Right atrium auricular region (tissue), 2 donors: ENCODE measurements at regions not wholly inside any gene's neighbourhood (a gene's known extent, or its start where the extent isn't known, plus 50 kb on each side); places are given as distances from the start of the nearest gene placed in this dataset.

Source experiments
- DNase-seq: peaks from one replicate; pipeline ENCODE4 v3.0.0-alpha.2; 2019; ENCODE audit warnings: low spot score
- H3K27ac ChIP-seq, 2 donors: fragments of 200-600 bp; sonication (generic); 1 replicate in 1 of 2; 2 replicates in 1 of 2; pipeline ENCODE4 v1.5.1; 2016 to 2019
- H3K27me3 ChIP-seq, 2 donors: fragments of 200-600 bp; sonication (generic); one replicate each; pipeline versions ENCODE4 v1.5.1 to v1.6.0; 2017 to 2019
- H3K36me3 ChIP-seq: fragments of 200-600 bp; sonication (generic); one replicate; pipeline ENCODE4 v1.5.1; 2016
- H3K4me1 ChIP-seq, 2 donors: fragments of 200-600 bp; sonication (generic); one replicate each; pipeline versions ENCODE4 v1.5.1 to v1.6.0; 2017 to 2019
- H3K4me3 ChIP-seq, 2 donors: fragments of 200-600 bp; sonication (generic); 1 replicate in 1 of 2; 2 replicates in 1 of 2; pipeline ENCODE4 v1.5.1; 2017 to 2019; ENCODE audit warnings: mild to moderate bottlenecking in 1 of 2, moderate library complexity in 1 of 2
- H3K9me3 ChIP-seq, 2 donors: fragments of 200-600 bp; sonication (generic); one replicate each; pipeline ENCODE4 v1.5.1; 2019
- CTCF ChIP-seq, 2 donors: fragments of 200-600 bp; sonication (generic); IDR thresholded peaks; one replicate each; pipeline ENCODE4 v1.5.1; 2019; ENCODE audit warnings: antibody characterized with exemption in 2 of 2

- H3K27me3 ChIP-seq: no peaks in the 10 kb centered on the region
- H3K9me3 ChIP-seq: no peaks in the 10 kb centered on the region
- DNase-seq: no peak
These were observed 101.9 kb downstream of the MACIR start for GRCh38 chr5:103360475-103360874.

GRCh38 chr5:103358305-103358995, 99.9 kb downstream of the MACIR start:
- Histone ChIP-seq H3K27me3 (no peaks in the 10 kb centered on the region), H3K27ac (no peak overlapping the region), H3K4me3 (no peak overlapping the region), H3K4me1 (no peaks in the 10 kb centered on the region), H3K9me3 (no peaks in the 10 kb centered on the region), H3K36me3 (no peaks in the 10 kb centered on the region)
- DNase-seq: no peak
- no peak for TF ChIP-seq CTCF (IDR thresholded peaks at IDR 0.05)

More at GRCh38 chr5:103360475-103360874, 101.9 kb downstream of the MACIR start:
- Histone ChIP-seq H3K36me3 (no peaks in the 10 kb centered on the region), H3K4me1 (no peaks in the 10 kb centered on the region), H3K4me3 (no peak overlapping the region), H3K27ac (no peak overlapping the region)
- no peak for TF ChIP-seq CTCF (IDR thresholded peaks at IDR 0.05)

- Histone ChIP-seq H3K27ac (no peak overlapping the region), H3K9me3 (no peaks in the 10 kb centered on the region), H3K27me3 (no peaks in the 10 kb centered on the region), H3K4me3 (no peak overlapping the region), H3K4me1 (no peaks in the 10 kb centered on the region), H3K36me3 (no peaks in the 10 kb centered on the region)
- TF ChIP-seq CTCF (IDR thresholded peaks at IDR 0.05): no peak
- DNase-seq: no peak
These were observed 99.1 kb downstream of the MACIR start for GRCh38 chr5:103357636-103358035.

- Histone ChIP-seq H3K9me3 (no peaks in the 10 kb centered on the region), H3K27me3 (no peaks in the 10 kb centered on the region), H3K36me3 (no peaks in the 10 kb centered on the region), H3K27ac (no peak overlapping the region), H3K4me3 (no peak overlapping the region), H3K4me1 (no peaks in the 10 kb centered on the region)
- DNase-seq: no peak
- TF ChIP-seq CTCF (IDR thresholded peaks at IDR 0.05): no peak
These were observed 98.0 kb downstream of the MACIR start for GRCh38 chr5:103356350-103357091.

- H3K4me3 ChIP-seq: no peak overlapping the region
- no peaks in the 10 kb centered on the region for H3K4me1 ChIP-seq
- H3K9me3 ChIP-seq: no peaks in the 10 kb centered on the region
- no peak for TF ChIP-seq CTCF (IDR thresholded peaks at IDR 0.05)
- no peak for DNase-seq
- no peak overlapping the region for H3K27ac ChIP-seq
- no peaks in the 10 kb centered on the region for H3K36me3 ChIP-seq
- H3K27me3 ChIP-seq: no peaks in the 10 kb centered on the region
These were observed 97.0 kb downstream of the MACIR start for GRCh38 chr5:103355579-103355978.
